22Rv1 (cell line): ENCODE measurements at regions not wholly inside any gene's neighbourhood (a gene's known extent, or its start where the extent isn't known, plus 50 kb on each side); places are given as distances from the start of the nearest gene placed in this dataset.

ENCODE experiments used
- H3K27ac ChIP-seq: fragments of 450-650 bp; 2 replicates; pipeline ENCODE4 v1.5.1; 2017
- CTCF ChIP-seq: fragments of 450-650 bp; IDR thresholded peaks from 2 replicates; pipeline ENCODE4 v1.5.1; 2017; ENCODE audit warnings: mild to moderate bottlenecking
- ZFX ChIP-seq: fragments of 450-650 bp; IDR thresholded peaks from 2 replicates; pipeline ENCODE4 v1.6.1; 2017; ENCODE audit warnings: antibody characterized with exemption, borderline replicate concordance

DNA sequence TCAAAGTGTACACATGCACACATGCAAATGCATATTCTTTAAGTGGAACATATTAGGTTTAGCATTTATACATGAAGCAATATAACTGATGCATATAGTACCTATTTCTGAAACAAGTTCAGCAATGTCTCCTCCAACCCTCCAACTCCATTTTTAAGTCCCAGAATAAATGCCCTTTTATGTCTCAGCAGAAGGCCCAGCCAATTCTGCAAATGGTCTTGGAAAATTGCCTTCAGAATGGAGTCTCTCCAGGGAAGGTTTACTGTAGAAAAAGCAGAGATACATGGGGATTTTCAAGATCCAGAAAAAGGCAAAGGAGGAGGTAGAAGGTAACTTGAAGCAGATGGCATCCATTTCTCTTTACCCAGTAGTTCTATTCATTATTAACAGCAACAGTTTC, 633.3 kb downstream of the MAFB start:
- TF ChIP-seq CTCF (no peak), ZFX (no peak)
- H3K27ac ChIP-seq, result peak overlapping the region; percentile 29

DNA sequence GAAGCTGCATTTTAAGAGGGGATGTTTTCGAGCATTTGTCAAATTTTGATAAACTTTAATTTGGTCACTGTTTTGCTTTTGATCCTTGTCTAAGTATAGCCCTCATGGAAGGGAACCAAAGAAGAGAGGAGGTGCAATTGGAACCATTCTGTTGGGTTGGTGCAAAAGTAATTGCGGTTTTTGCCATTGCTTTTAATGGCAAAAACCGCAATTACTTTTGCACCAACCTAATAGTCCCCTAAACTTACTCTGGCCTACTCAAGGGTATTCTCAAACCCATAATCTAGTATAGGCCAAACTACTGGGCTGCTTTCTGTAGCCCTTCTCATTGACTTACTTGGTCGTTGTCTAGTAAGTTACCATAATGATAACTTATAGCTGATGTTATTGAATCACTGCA, 634.7 kb downstream of the MAFB start:
- TF ChIP-seq CTCF (no peak), ZFX (no peak)
- H3K27ac ChIP-seq, result no peak overlapping the region

GRCh38 chr20:40050596-40050995, 638.4 kb downstream of the MAFB start:
- no peak overlapping the region for H3K27ac ChIP-seq
- TF ChIP-seq ZFX, result no peak
- no peak for TF ChIP-seq CTCF

DNA sequence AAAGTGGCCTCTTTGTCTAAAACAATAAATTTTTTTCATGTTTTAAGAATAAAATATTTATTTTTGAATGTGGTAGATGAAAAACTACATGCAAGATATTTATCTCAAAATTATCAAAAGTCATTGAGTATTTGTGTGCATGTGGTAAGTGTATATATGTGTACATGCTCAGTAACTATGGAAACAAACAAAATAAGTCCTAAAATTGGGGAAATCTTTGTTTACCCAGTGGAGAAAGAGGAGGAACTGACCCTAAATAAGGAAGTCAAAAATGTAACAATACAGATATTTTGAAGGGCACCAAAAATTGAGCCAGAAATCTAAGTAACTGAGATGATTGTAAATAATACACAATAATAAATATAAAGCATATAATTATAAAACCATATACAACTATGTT, 639.2 kb downstream of the MAFB start:
- H3K27ac ChIP-seq, result no peak overlapping the region
- TF ChIP-seq CTCF, result no peak
- TF ChIP-seq ZFX, result no peak

- H3K27ac ChIP-seq, result no peak overlapping the region
- TF ChIP-seq ZFX, result no peak
- no peak for TF ChIP-seq CTCF
These were observed 642.3 kb downstream of the MAFB start for GRCh38 chr20:40046703-40047102.

DNA sequence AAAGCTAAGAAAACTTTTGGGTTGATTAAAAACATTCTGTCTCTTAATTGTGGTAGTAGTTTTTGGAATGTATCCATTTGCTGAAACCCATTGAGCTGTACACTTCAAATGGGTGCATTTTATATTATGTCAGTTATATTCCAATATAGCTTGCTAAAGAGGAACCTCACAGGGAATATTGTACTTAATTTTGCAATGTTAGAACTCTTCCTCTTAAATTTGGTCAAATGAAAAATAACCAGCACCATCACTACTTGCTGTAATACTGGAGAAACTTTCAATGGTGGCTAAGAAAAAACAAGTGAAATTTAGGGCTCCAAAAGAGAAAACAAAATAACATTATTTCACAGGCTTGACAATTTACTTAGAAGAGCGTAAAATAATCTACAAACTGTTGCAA, 651.5 kb downstream of the MAFB start:
- no peak overlapping the region for H3K27ac ChIP-seq
- no peak for TF ChIP-seq CTCF
- no peak for TF ChIP-seq ZFX

- H3K27ac ChIP-seq, result no peak overlapping the region
- TF ChIP-seq ZFX (no peak), CTCF (no peak)
These were observed 659.4 kb downstream of the MAFB start for GRCh38 chr20:40029589-40029988.
